ENCODE measurements at regions not wholly inside any gene's neighbourhood (a gene's known extent, or its start where the extent isn't known, plus 50 kb on each side); places are given as distances from the start of the nearest gene placed in this dataset.

GRCh38 chr11:22084564-22084963 lies 108.3 kb upstream of the ANO5 start:
- TF ChIP-seq ZFHX2 (tag by site-specific recombination; conservative IDR thresholded peaks at IDR 0.05), result no peak
- no peak for TF ChIP-seq ZNF239 (tag by site-specific recombination; IDR thresholded peaks at IDR 0.05)
- no peak for TF ChIP-seq ZNF335 (tag by site-specific recombination; conservative IDR thresholded peaks at IDR 0.05)
- no peak for TF ChIP-seq PBX3 (CRISPR knock-in tag; IDR thresholded peaks at IDR 0.05)

Measured in HEK293 (cell line).